H1 (cell line): ENCODE measurements at regions not wholly inside any gene's neighbourhood (a gene's known extent, or its start where the extent isn't known, plus 50 kb on each side); places are given as distances from the start of the nearest gene placed in this dataset.

Experiments
- CTCF ChIA-PET: fragments of 300-600 bp; sonication (Branson Sonifier 250); formaldehyde crosslinking; loops from one replicate; lab custom pipeline; 2021; ENCODE audit not compliant: partially characterized antibody; lab: Charles Lee
- POLR2A ChIA-PET: fragments of 300-600 bp; sonication (Branson Sonifier 250); formaldehyde crosslinking; loops from one replicate; lab custom pipeline; 2021; ENCODE audit warnings: inconsistent platforms; ENCODE audit not compliant: partially characterized antibody; lab: Charles Lee
- DNase-seq, 2 experiments: peaks; one replicate each; pipeline versions ENCODE4 v3.0.0 to v3.0.0-alpha.2; 2010 to 2022; ENCODE audit warnings: low spot score in 2 of 2, low read depth in 1 of 2, mixed read lengths in 1 of 2
- FAIRE-seq: peaks from 2 replicates; lab custom pipeline; 2011; peaks lifted over from hg19 to GRCh38; lab: Jason Lieb, UNC
- H2AFZ ChIP-seq: 2 replicates; pipeline ENCODE4 v1.8.1; 2012; ENCODE audit warnings: low read length, inconsistent platforms
- H2AK5ac ChIP-seq: 2 replicates; pipeline ENCODE4 v1.6.1; 2013; ENCODE audit warnings: low read depth, low read length
- H2BK120ac ChIP-seq: replicated peaks from 2 replicates; pipeline ENCODE3; 2013; ENCODE audit warnings: low read depth, low read length, inconsistent platforms
- H2BK12ac ChIP-seq: 2 replicates; pipeline ENCODE4 v1.6.1; 2013; ENCODE audit warnings: low read depth, low read length
- H2BK15ac ChIP-seq: 2 replicates; pipeline ENCODE4 v1.6.1; 2013; ENCODE audit warnings: low read length
- H2BK20ac ChIP-seq: 2 replicates; pipeline ENCODE4 v1.6.1; 2013; ENCODE audit warnings: low read length
- H2BK5ac ChIP-seq: 2 replicates; pipeline ENCODE4 v1.6.1; 2013; ENCODE audit warnings: low read depth, low read length
- H3K14ac ChIP-seq: 2 replicates; pipeline ENCODE4 v1.6.1; 2013; ENCODE audit warnings: inconsistent platforms; ENCODE audit not compliant: insufficient read length
- H3K18ac ChIP-seq: 2 replicates; pipeline ENCODE4 v1.6.1; 2013; ENCODE audit warnings: low read length; ENCODE audit errors: extremely low read depth
- H3K23ac ChIP-seq: 2 replicates; pipeline ENCODE4 v1.6.1; 2013; ENCODE audit warnings: inconsistent platforms; ENCODE audit not compliant: insufficient read length
- H3K23me2 ChIP-seq: 2 replicates; pipeline ENCODE4 v1.6.1; 2013; ENCODE audit warnings: low read depth, low read length
- H3K27ac ChIP-seq: 2 replicates; pipeline ENCODE4 v1.6.1; 2011; ENCODE audit warnings: low read depth, low read length, inconsistent platforms
- H3K27me3 ChIP-seq, 4 experiments: replicated peaks in 1 of 4; 1 replicate in 1 of 4; 2 replicates in 3 of 4; pipeline versions ENCODE4 v1.6.1 to v1.8.1; 2011 to 2013; ENCODE audit warnings: low read length in 3 of 4, mild to moderate bottlenecking in 3 of 4, inconsistent platforms in 2 of 4, mixed read lengths in 2 of 4, moderate library complexity in 1 of 4; ENCODE audit not compliant: control insufficient read depth in 3 of 4, insufficient read depth in 3 of 4; ENCODE audit errors: extremely low read depth in 1 of 4
- H3K36me3 ChIP-seq, 4 experiments: 2 replicates each; pipeline versions ENCODE4 v1.6.1 to v1.8.1; 2011 to 2013; ENCODE audit warnings: mild to moderate bottlenecking in 4 of 4, low read length in 3 of 4, moderate library complexity in 2 of 4, control low read depth in 1 of 4, inconsistent platforms in 1 of 4; ENCODE audit not compliant: insufficient read depth in 4 of 4, control insufficient read depth in 2 of 4
- H3K4ac ChIP-seq: replicated peaks from 2 replicates; pipeline ENCODE3; 2013; ENCODE audit warnings: low read length, low read depth, mixed read lengths, inconsistent platforms; ENCODE audit not compliant: insufficient read length
- H3K4me1 ChIP-seq, 4 experiments: replicated peaks in 1 of 4; 1 replicate in 1 of 4; 2 replicates in 3 of 4; pipeline versions ENCODE4 v1.6.1 to v1.8.1; 2011 to 2013; ENCODE audit warnings: low read length in 3 of 4, inconsistent platforms in 2 of 4, mixed read lengths in 1 of 4; ENCODE audit not compliant: insufficient read depth in 4 of 4, control insufficient read depth in 3 of 4
- H3K4me2 ChIP-seq, 2 experiments: 2 replicates each; pipeline versions ENCODE4 v1.6.1 to v1.8.1; 2011 to 2013; ENCODE audit warnings: low read depth in 2 of 2, low read length in 2 of 2, control low read depth in 1 of 2, inconsistent platforms in 1 of 2, mild to moderate bottlenecking in 1 of 2; ENCODE audit not compliant: insufficient read depth in 1 of 2
- H3K4me3 ChIP-seq, 4 experiments: fragments of 200-600, 300-600 bp in 1 of 4; sonication (generic), shearing (Covaris generic), sonication (Bioruptor Twin) in 1 of 4; 2 replicates each; pipeline versions ENCODE4 v1.5.1 to v1.8.1; 2011 to 2016; ENCODE audit warnings: low read length in 4 of 4, low read depth in 3 of 4, control low read depth in 2 of 4, inconsistent platforms in 2 of 4, mild to moderate bottlenecking in 2 of 4, mixed read lengths in 1 of 4, moderate library complexity in 1 of 4; ENCODE audit not compliant: insufficient read depth in 2 of 4; ENCODE audit errors: extremely low read depth in 1 of 4
- H3K56ac ChIP-seq: replicated peaks from 2 replicates; pipeline ENCODE3; 2013; ENCODE audit warnings: low read depth, mild to moderate bottlenecking, mixed read lengths, low read length, inconsistent platforms; ENCODE audit not compliant: insufficient read length
- H3K79me1 ChIP-seq: 2 replicates; pipeline ENCODE4 v1.6.1; 2013; ENCODE audit warnings: low read depth, low read length, control low read depth
- H3K79me2 ChIP-seq, 2 experiments: 2 replicates each; pipeline versions ENCODE4 v1.6.1 to v1.8.1; 2012 to 2013; ENCODE audit warnings: low read length in 2 of 2, mild to moderate bottlenecking in 2 of 2, inconsistent platforms in 1 of 2; ENCODE audit not compliant: insufficient read depth in 2 of 2, control insufficient read depth in 1 of 2
- H3K9ac ChIP-seq, 4 experiments: replicated peaks in 1 of 4; 1 replicate in 1 of 4; 2 replicates in 3 of 4; pipeline versions ENCODE4 v1.6.1 to v1.8.1; 2011 to 2013; ENCODE audit warnings: low read depth in 3 of 4, low read length in 3 of 4, control low read depth in 2 of 4, mild to moderate bottlenecking in 2 of 4, moderate library complexity in 2 of 4, inconsistent platforms in 1 of 4; ENCODE audit errors: extremely low read depth in 1 of 4
- H3K9me3 ChIP-seq, 2 experiments: 2 replicates each; pipeline versions ENCODE4 v1.6.1 to v1.8.1; 2012 to 2013; ENCODE audit warnings: mild to moderate bottlenecking in 2 of 2, moderate library complexity in 2 of 2, control low read depth in 1 of 2, inconsistent platforms in 1 of 2, low read depth in 1 of 2, low read length in 1 of 2, mixed read lengths in 1 of 2; ENCODE audit not compliant: insufficient read depth in 2 of 2
- H4K20me1 ChIP-seq, 2 experiments: replicated peaks in 1 of 2; 2 replicates each; pipeline versions ENCODE3 to v1.8.1; 2011 to 2013; ENCODE audit warnings: inconsistent platforms in 2 of 2, low read length in 2 of 2, mild to moderate bottlenecking in 1 of 2; ENCODE audit not compliant: insufficient read depth in 2 of 2, control insufficient read depth in 1 of 2
- H4K5ac ChIP-seq: 2 replicates; pipeline ENCODE4 v1.6.1; 2013; ENCODE audit warnings: low read length, low read depth, mixed read lengths, inconsistent platforms; ENCODE audit not compliant: insufficient read length
- H4K8ac ChIP-seq: 2 replicates; pipeline ENCODE4 v1.8.0; 2013; ENCODE audit warnings: mild to moderate bottlenecking, moderate library complexity, low read length, inconsistent platforms; ENCODE audit not compliant: insufficient read depth; ENCODE audit errors: extremely low read depth
- H4K91ac ChIP-seq: replicated peaks from 2 replicates; pipeline ENCODE3; 2013; ENCODE audit warnings: low read length, mixed read lengths, inconsistent platforms; ENCODE audit not compliant: insufficient read length
- ASH2L ChIP-seq: fragments of 200-600, 300-600 bp; sonication (generic); IDR thresholded peaks from one replicate; pipeline ENCODE4 v1.7.1; 2017; ENCODE audit warnings: low read length
- BACH1 ChIP-seq: IDR thresholded peaks from 2 replicates; pipeline ENCODE4 v1.6.1; 2012; ENCODE audit warnings: low read length, improper control_type of control experiment
- CHD1 ChIP-seq: IDR thresholded peaks from 2 replicates; pipeline ENCODE4 v1.6.1; 2012; ENCODE audit warnings: low read depth, low read length, improper control_type of control experiment
- CHD2 ChIP-seq: IDR thresholded peaks from 2 replicates; pipeline ENCODE4 v1.6.1; 2012; ENCODE audit warnings: low read length, improper control_type of control experiment
- CTBP2 ChIP-seq: IDR thresholded peaks from 2 replicates; pipeline ENCODE4 v1.7.0; 2011; ENCODE audit warnings: borderline replicate concordance, mild to moderate bottlenecking, moderate library complexity, mixed read lengths, low read length; ENCODE audit not compliant: insufficient read depth, insufficient read length
- E2F6 ChIP-seq: IDR thresholded peaks from 2 replicates; pipeline ENCODE4 v1.6.1; 2012; ENCODE audit warnings: inconsistent platforms
- GABPA ChIP-seq: IDR thresholded peaks from 2 replicates; pipeline ENCODE4 v1.6.1; 2011; ENCODE audit warnings: mild to moderate bottlenecking, low read length, moderate library complexity, borderline replicate concordance; ENCODE audit not compliant: insufficient read depth
- KDM1A ChIP-seq: fragments of 200-600, 300-600 bp; sonication (generic); IDR thresholded peaks from 2 replicates; pipeline ENCODE4 v1.7.1; 2016; ENCODE audit warnings: mild to moderate bottlenecking, low read length, borderline replicate concordance
- SUZ12 ChIP-seq: fragments of 200-600 bp; sonication (generic); IDR thresholded peaks from 2 replicates; pipeline ENCODE4 v1.6.1; 2012; ENCODE audit warnings: mild to moderate bottlenecking, inconsistent platforms, low read length, moderate library complexity, mixed read lengths
- TAF1 ChIP-seq: IDR thresholded peaks from 2 replicates; pipeline ENCODE4 v1.6.1; 2011; ENCODE audit warnings: mild to moderate bottlenecking, low read depth, low read length
- TCF12 ChIP-seq: IDR thresholded peaks from 2 replicates; pipeline ENCODE4 v1.6.1; 2011; ENCODE audit warnings: low read depth, mild to moderate bottlenecking, low read length
- WGBS, 2 experiments: shearing (Covaris generic) in 1 of 2; methylation state at CpG; one replicate each; pipeline versions ENCODE4 v1.1.6 to v1.1.7; 2013 to 2015; ENCODE audit warnings: low lambda C conversion rate in 2 of 2, mixed read lengths in 2 of 2, inconsistent platforms in 1 of 2, low coverage in 1 of 2, missing lambda C conversion rate in 1 of 2; ENCODE audit not compliant: insufficient replicate concordance in 2 of 2, insufficient coverage in 1 of 2, insufficient read length in 1 of 2; ENCODE audit errors: extremely low coverage in 1 of 2, missing lambda C conversion rate in 1 of 2; 5-methylcytosine and 5-hydroxymethylcytosine counted together

DNA sequence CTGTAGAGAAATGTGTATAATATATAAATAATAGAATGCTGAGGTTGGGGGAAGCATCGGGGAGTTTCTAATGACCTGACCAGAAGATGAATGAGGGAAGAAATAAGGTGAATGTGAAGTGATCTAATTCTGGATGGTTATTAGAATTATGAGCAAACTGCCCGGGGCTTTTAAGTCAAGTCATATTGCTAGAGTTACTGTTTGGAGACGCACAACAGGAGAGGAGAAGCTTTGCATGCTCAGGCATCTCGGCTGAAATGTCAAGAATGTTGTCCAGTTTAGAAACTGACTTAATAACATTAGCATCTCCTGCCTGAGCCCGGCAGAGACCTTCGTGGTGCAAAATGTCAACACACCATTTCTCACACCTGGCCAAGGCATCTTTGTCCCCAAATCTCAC, 119.1 kb downstream of the RRAGC start:
- H4K91ac ChIP-seq: no peak overlapping the region
- H3K9me3 ChIP-seq: no peaks in the 10 kb centered on the region
- H2AK5ac ChIP-seq: no peak overlapping the region
- H3K79me2 ChIP-seq: no peaks in the 10 kb centered on the region
- no peaks in the 10 kb centered on the region for H3K27me3 ChIP-seq
- H4K8ac ChIP-seq: no peak overlapping the region
- H3K23ac ChIP-seq: no peak overlapping the region
- H3K79me1 ChIP-seq: no peaks in the 10 kb centered on the region
- no peak overlapping the region for H3K27ac ChIP-seq
- no peaks in the 10 kb centered on the region for H4K20me1 ChIP-seq
- H2BK15ac ChIP-seq: no peak overlapping the region
- DNase-seq (no peak), FAIRE-seq (peak; percentile 52)
- ChIA-PET POLR2A (interaction anchor here (0.8 to 1.5 kb wide), 2 partner anchors 13 to 25 kb away, joined by 3 to 6 read pairs; no protein-coding TSS in a partner anchor), CTCF (interaction anchor here (0.8 to 1.0 kb wide), 2 partner anchors 15 to 267 kb away, joined by 3 read pairs; no protein-coding TSS in a partner anchor)
- H4K5ac ChIP-seq: no peak overlapping the region
- H3K4me3 ChIP-seq: no peak overlapping the region
- no peak overlapping the region for H2BK12ac ChIP-seq
- no peak overlapping the region for H3K9ac ChIP-seq
- H3K14ac ChIP-seq: no peak overlapping the region
- H2BK5ac ChIP-seq: no peak overlapping the region
- H3K4me1 ChIP-seq: peaks cover 0 to 4% (median 0%) of the 10 kb centered on the region in 4 experiments; a peak in 2 of 7 replicates
- no peak overlapping the region for H3K4ac ChIP-seq
- no peak overlapping the region for H3K18ac ChIP-seq
- H3K36me3 ChIP-seq: no peaks in the 10 kb centered on the region
- TF ChIP-seq CTBP2: no peak
- TF ChIP-seq BACH1: no peak
- TF ChIP-seq CHD2: no peak
- TF ChIP-seq TCF12: no peak
- no peak for TF ChIP-seq CHD1
- no peak for TF ChIP-seq SUZ12
- no peak for TF ChIP-seq GABPA
- TF ChIP-seq KDM1A: no peak
- no peak for TF ChIP-seq ASH2L
- TF ChIP-seq E2F6: no peak
- no peak for TF ChIP-seq TAF1
- no peak overlapping the region for H2BK120ac ChIP-seq
- H2BK20ac ChIP-seq: no peak overlapping the region
- H3K4me2 ChIP-seq: no peak overlapping the region
- H3K56ac ChIP-seq: no peak overlapping the region
- WGBS, 2 experiments: 90% methylated on average over 6 of the region's 6 CpGs; no CpG with 5 or more reads in 1 of the 2 experiments
- 0 out of 2 replicates have a peak overlapping the region, but pooled peaks have one; percentile 19 for H2AFZ ChIP-seq
- no peaks in the 10 kb centered on the region; the same call in 1 of the 2 replicates for H3K23me2 ChIP-seq
